MM.1S (cell line): ENCODE measurements at regions not wholly inside any gene's neighbourhood (a gene's known extent, or its start where the extent isn't known, plus 50 kb on each side); places are given as distances from the start of the nearest gene placed in this dataset.

Experiments
- DNase-seq: peaks from one replicate; pipeline ENCODE4 v3.0.0-alpha.2; 2015
- H2AFZ ChIP-seq: fragments of 300-600 bp; sonication (generic); 2 replicates; pipeline ENCODE4 v1.6.0; 2016; ENCODE audit warnings: antibody characterized with exemption, low read length
- H3F3A ChIP-seq: fragments of 300-600 bp; sonication (generic); 2 replicates; pipeline ENCODE4 v1.6.1; 2016; ENCODE audit warnings: mild to moderate bottlenecking, antibody characterized with exemption, low read length, moderate library complexity, mixed read lengths; ENCODE audit not compliant: insufficient read depth
- H3K27ac ChIP-seq: fragments of 300-600 bp; sonication (generic); 2 replicates; pipeline ENCODE4 v1.5.1; 2016; ENCODE audit warnings: mild to moderate bottlenecking, low read length
- H3K27me3 ChIP-seq: fragments of 300-600 bp; sonication (generic); replicated peaks from 2 replicates; pipeline ENCODE4 v1.6.0; 2016; ENCODE audit warnings: low read length; ENCODE audit not compliant: insufficient read depth
- H3K36me3 ChIP-seq: fragments of 300-600 bp; sonication (generic); replicated peaks from 2 replicates; pipeline ENCODE4 v1.6.1; 2016; ENCODE audit warnings: mild to moderate bottlenecking, low read length, mixed read lengths; ENCODE audit not compliant: insufficient read depth
- H3K4me1 ChIP-seq: fragments of 300-600 bp; sonication (generic); 2 replicates; pipeline ENCODE4 v1.6.1; 2016; ENCODE audit warnings: low read length, mixed read lengths
- H3K4me2 ChIP-seq: fragments of 300-600 bp; sonication (generic); 2 replicates; pipeline ENCODE4 v1.6.0; 2016; ENCODE audit warnings: low read depth, low read length
- H3K4me3 ChIP-seq: fragments of 300-600 bp; sonication (generic); 2 replicates; pipeline ENCODE4 v1.5.1; 2016; ENCODE audit warnings: low read length, mixed read lengths
- H3K79me2 ChIP-seq: fragments of 300-600 bp; sonication (generic); 2 replicates; pipeline ENCODE4 v1.6.1; 2016; ENCODE audit warnings: mixed run types, low read length, mixed read lengths
- H3K9ac ChIP-seq: fragments of 300-600 bp; sonication (generic); 2 replicates; pipeline ENCODE4 v1.6.1; 2016; ENCODE audit warnings: low read length, mixed read lengths
- H3K9me2 ChIP-seq: fragments of 300-600 bp; sonication (generic); replicated peaks from 2 replicates; pipeline ENCODE4 v1.6.1; 2016; ENCODE audit warnings: mild to moderate bottlenecking, low read length, mixed read lengths; ENCODE audit not compliant: insufficient read depth
- H3K9me3 ChIP-seq: fragments of 300-600 bp; sonication (generic); replicated peaks from 2 replicates; pipeline ENCODE4 v1.6.1; 2016; ENCODE audit warnings: mild to moderate bottlenecking, low read length, mixed read lengths; ENCODE audit not compliant: insufficient read depth
- H4K20me1 ChIP-seq: fragments of 300-600 bp; sonication (generic); 2 replicates; pipeline ENCODE4 v1.6.1; 2016; ENCODE audit warnings: mild to moderate bottlenecking, low read length, moderate library complexity, mixed read lengths; ENCODE audit not compliant: insufficient read depth
- EZH2 ChIP-seq: fragments of 300-600 bp; sonication (generic); optimal IDR thresholded peaks from 2 replicates; pipeline ENCODE3; 2017; ENCODE audit warnings: low read depth, mild to moderate bottlenecking, antibody characterized with exemption, low read length, mixed read lengths
- EZH2phosphoT487 ChIP-seq: fragments of 300-600 bp; sonication (generic); IDR thresholded peaks from 2 replicates; pipeline ENCODE4 v1.6.1; 2018; ENCODE audit warnings: antibody characterized with exemption, low read length
- TF ChIP-seq, protein P1 (sequence below): fragments of 300-600 bp; sonication (generic); IDR thresholded peaks from 2 replicates; pipeline ENCODE4 v1.5.1; 2016; ENCODE audit warnings: antibody characterized with exemption, low read length, mixed read lengths

DNA sequence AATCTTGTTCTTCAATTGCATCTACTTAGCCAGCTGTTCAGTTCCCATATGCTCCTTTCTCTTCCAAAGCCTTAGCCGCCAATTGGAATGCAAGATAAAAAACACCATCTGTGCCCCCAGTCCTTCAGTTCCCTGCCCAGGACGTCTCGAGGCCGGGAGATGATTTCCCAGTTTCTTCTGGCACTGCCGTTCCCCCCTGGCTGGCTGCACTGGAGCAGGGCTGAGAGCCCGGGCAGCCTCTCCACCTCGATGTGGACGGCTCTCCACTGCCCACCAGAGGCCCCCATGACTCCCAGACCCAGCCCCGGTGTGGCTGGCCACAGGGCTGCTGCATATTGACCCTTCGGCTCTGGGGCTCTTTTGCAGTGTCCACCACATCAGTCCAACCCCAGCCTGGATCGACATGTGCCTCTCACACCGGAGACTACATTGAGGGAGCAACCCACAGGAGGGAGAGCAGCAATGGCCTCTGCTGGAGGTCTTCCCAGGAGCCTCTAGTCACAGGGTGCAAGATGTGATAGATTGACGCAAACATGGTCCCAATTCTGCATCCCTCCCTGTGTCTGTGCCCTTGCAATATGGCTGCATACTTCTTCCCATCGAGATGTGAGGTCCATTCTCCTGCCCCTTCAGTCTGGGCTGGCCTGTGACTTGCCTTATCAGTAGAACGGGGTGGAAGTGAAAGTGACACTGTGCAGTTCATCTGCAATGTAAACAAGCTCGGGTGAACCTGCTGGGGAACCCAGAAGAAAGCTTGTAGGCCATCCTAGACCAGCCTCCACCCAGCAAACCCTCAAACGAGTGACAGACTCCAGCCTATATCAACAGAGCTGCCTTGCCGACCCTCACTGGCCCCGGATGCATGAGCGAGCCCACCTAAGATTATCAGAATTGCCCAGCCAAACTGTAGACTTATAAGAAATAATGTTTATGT lies 52.3 kb upstream of the PRR20G start:
- Histone ChIP-seq H3K4me1 (no peaks in the 10 kb centered on the region), H2AFZ (peak overlapping the region; percentile 29; the same call in 1 of the 2 replicates), H3K4me2 (peak overlapping the region; percentile 31; the same call in 1 of the 2 replicates), H3K9me3 (no peaks in the 10 kb centered on the region), H3F3A (no peaks in the 10 kb centered on the region), H3K27me3 (no peaks in the 10 kb centered on the region), H3K79me2 (no peaks in the 10 kb centered on the region), H4K20me1 (no peaks in the 10 kb centered on the region), H3K9ac (no peak overlapping the region), H3K27ac (no peak overlapping the region), H3K4me3 (no peak overlapping the region), H3K9me2 (no peaks in the 10 kb centered on the region), H3K36me3 (no peaks in the 10 kb centered on the region)
- TF ChIP-seq, protein P1, sequence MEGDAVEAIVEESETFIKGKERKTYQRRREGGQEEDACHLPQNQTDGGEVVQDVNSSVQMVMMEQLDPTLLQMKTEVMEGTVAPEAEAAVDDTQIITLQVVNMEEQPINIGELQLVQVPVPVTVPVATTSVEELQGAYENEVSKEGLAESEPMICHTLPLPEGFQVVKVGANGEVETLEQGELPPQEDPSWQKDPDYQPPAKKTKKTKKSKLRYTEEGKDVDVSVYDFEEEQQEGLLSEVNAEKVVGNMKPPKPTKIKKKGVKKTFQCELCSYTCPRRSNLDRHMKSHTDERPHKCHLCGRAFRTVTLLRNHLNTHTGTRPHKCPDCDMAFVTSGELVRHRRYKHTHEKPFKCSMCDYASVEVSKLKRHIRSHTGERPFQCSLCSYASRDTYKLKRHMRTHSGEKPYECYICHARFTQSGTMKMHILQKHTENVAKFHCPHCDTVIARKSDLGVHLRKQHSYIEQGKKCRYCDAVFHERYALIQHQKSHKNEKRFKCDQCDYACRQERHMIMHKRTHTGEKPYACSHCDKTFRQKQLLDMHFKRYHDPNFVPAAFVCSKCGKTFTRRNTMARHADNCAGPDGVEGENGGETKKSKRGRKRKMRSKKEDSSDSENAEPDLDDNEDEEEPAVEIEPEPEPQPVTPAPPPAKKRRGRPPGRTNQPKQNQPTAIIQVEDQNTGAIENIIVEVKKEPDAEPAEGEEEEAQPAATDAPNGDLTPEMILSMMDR: no peak
- no peak for TF ChIP-seq EZH2
- DNase-seq: peak; percentile 48

DNA sequence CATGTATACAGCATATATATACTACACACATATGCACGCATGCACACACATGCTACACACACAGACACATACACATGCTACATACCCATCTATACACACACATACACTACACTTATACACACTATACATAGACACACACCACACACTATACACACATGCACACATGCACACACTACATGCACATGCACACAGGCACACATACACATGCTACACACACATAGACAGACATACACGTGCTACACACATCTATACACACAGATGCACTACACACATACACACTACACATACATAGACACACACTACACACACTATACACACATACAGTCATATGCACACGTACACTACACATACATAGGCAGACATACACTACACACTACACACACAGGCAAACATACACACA lies 51.2 kb upstream of the PRR20G start:
- Histone ChIP-seq H3K9me3 (no peaks in the 10 kb centered on the region), H3K36me3 (no peaks in the 10 kb centered on the region), H3K27me3 (no peaks in the 10 kb centered on the region), H2AFZ (no peak overlapping the region), H3K4me2 (no peak overlapping the region), H3K4me3 (no peak overlapping the region), H3K9me2 (no peaks in the 10 kb centered on the region), H3F3A (no peaks in the 10 kb centered on the region), H3K9ac (no peak overlapping the region), H3K4me1 (no peaks in the 10 kb centered on the region), H4K20me1 (no peaks in the 10 kb centered on the region), H3K79me2 (no peaks in the 10 kb centered on the region), H3K27ac (no peak overlapping the region)
- no peak for DNase-seq
- TF ChIP-seq EZH2phosphoT487 (no peak), EZH2 (no peak)
- TF ChIP-seq, protein P1: no peak

DNA sequence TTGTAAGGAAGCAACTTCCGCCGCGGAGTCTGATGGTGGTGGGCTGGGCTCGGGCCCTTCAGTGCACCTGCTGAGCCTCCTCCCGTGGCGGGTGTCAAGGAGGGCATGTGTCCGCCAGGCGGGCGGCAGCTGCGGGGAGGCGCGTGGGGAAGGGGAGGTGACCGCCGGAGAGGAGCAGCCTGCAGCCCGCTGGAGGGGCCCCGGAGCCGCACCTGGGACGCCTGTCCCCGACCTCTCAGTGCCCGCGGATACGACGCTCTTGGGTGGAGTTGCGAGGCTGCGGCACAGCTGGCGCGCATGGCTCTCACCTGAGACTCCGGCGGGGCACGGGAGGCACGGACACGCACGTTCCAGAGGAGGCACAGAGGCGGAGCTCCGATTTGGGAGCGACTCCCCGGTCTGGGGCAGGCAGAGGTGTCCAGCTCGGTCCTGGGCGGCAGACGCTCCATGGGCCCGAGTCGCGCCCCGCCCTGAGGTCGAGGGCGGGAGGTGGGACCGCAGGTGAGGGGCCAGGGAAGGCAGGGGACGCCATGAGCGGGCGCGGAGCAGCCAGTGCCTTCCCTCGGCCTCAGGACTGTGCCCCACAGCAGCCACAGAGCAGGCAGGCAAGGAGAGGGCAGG lies 50.2 kb upstream of the PRR20G start:
- H3K27ac ChIP-seq: no peak overlapping the region
- H3K79me2 ChIP-seq: no peaks in the 10 kb centered on the region
- no peaks in the 10 kb centered on the region for H3K27me3 ChIP-seq
- TF ChIP-seq, protein P1: no peak
- TF ChIP-seq EZH2phosphoT487 (no peak), EZH2 (no peak)
- no peaks in the 10 kb centered on the region for H4K20me1 ChIP-seq
- H3K4me2 ChIP-seq: no peak overlapping the region
- no peak overlapping the region for H3K9ac ChIP-seq
- H3K4me1 ChIP-seq: no peaks in the 10 kb centered on the region
- H2AFZ ChIP-seq: no peak overlapping the region
- DNase-seq: no peak
- no peaks in the 10 kb centered on the region for H3F3A ChIP-seq
- H3K4me3 ChIP-seq: no peak overlapping the region
- H3K9me2 ChIP-seq: no peaks in the 10 kb centered on the region
- no peaks in the 10 kb centered on the region for H3K9me3 ChIP-seq
- no peaks in the 10 kb centered on the region for H3K36me3 ChIP-seq
